Superior temporal gyrus (tissue), 1 donor: ENCODE measurements at regions not wholly inside any gene's neighbourhood (a gene's known extent, or its start where the extent isn't known, plus 50 kb on each side); places are given as distances from the start of the nearest gene placed in this dataset.

Experiments
- DNase-seq: peaks from one replicate; pipeline ENCODE4 v3.0.0-alpha.2; 2016; ENCODE audit errors: extremely low spot score

DNA sequence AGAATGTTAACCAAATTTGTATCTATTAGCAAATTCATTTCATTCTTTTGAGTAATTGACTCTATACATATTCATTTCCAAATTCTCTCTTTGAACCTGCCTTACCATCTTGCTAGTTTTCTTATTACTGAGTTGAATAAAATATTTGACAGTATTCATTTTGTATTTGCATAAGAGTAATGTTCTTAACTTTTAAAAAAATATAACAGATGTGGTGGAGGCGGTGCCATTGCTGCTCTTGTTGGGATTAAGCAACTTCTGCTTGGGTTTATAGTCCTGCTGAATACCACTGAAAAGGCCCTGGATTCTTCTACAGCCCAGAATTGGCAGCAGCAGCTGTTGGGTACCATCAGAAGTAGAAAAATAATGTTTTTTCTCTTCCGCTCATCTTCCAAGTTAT lies 148.9 kb upstream of the PEX5L start:
- peak; percentile 46 for DNase-seq

DNA sequence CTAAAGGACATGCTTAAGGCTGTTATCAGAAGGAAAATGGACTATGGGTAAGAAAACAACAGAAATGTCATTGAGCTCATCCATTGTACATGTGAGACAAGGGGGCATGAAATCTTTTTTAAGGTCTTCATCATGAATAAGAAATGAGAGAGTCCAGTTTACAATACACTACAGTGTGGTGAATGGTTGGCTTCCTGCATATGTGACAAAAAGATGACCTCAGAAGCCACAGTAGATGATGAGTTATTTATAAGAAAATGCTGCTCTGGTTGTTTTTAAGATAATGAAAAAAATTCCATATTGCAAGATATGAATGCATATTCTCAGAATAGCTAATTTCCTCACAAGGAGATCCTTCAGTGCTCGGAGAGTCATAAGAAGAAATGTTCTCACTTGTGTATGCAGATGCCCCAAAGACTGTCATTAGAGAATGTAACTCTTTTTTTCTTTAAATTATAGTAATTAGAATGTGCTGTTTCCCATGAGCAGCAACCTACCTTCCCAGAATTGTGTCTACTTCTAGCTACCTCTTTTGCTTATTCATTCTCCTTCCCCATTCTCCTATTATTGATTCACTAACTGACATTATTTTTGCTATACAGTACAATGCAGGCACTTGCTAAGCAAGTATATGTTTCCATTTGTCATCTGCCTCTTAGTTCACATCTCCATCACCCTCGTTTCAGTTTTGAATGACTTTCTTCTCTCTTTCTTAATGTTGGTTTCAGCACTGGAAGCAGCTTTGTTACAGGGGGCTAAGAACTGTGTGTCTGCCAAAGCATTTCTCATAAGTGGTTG lies 152.0 kb upstream of the PEX5L start:
- DNase-seq, result no peak

DNA sequence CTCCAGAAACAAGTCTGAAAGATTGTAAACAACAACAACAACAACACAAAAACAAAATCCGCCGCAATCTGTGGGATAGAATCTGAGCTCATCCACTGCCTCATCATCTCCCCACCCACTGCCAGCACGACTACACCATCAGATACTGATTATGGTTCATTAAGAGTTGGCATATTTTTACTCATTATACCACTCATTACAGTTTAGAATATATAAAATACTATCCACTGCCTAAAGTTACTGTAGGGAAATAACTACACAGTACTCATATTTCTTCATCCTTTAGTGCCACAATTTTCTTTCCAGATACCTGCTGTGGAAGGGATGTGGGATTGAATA lies 152.5 kb upstream of the PEX5L start:
- no peak for DNase-seq

DNA sequence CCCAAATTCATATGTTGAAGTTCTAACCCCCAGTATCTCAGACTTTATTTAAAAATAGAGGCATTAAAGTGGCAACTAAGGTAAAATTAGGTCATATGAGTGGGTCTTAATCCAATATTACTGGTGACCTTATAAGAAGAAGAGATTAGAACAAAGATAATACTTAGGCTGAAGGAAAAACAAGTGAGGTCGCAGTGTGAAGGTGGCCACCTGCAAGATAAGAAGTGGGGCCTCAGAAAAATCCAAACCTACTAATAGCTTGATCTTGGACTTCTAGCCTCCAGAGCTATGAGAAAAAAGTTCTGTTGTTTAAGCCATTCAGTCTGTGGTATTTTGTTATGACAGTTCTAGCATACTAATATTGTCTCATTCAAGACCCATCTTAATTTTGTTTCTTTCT lies 159.9 kb upstream of the PEX5L start:
- DNase-seq, result no peak

DNA sequence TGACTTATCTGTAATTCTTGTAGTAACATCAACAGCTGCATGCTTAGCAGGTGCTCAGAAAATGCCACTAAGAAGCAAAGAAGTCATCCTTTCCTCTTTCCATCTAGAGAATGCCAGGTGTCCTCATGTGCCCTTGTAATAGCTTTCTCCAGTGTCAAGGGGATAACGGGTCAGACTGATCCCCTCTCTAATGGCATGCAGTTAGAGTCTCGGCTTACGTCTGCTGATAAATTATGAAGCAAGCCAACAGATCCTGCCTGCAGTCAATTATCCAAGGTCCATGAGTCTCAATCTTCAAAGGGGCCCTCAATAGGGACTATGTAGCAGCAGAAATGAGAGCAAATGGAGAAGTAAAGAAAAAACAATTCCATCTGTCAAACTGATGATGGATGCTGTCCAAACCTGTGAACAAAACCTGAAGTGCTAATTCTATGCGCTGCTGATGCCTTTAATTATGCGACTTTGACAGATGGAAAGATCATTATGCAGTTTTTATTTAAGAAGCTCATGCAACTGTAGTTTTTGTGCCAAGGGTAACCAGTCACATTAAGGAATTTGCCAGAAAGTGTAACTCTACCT lies 162.8 kb upstream of the PEX5L start:
- DNase-seq, result no peak

DNA sequence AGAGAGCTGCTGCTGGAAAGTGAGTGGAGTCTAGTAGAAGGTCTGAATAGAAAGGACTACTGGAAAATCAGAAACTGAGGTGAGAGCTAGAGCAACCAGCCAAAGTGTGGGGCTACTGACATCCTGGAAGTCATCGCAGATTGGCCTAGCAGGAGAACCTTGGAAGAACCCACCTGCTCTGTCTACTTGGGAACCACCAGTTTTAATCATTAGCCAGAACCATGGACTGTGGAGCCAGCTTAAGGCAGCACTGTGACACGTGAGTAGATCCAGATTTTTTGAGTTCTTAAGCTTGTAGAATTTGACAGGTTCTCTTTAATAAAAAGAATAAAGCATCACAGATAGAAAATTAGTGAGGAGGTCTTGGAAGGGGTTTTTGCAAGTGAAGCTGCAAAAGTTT lies 179.1 kb upstream of the PEX5L start:
- no peak for DNase-seq

DNA sequence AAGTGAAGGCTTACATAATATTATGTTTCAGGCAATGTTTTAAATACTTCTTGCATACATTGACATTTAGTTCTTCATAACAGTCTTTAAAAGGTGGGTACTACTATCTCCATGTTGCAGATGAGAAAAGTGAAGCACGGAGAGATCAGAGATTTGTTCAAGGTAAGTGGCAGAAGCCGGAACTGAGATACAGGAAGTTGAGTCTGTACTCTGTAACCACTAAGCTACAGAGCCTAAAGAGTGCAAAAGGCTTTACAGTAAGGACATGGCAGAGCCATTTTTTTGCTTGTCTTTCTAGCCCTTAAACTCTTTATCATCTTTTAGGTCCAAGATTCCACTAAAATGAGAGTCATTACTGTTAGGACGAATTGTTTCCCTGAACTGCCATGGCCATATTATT lies 186.5 kb upstream of the PEX5L start:
- DNase-seq, result no peak

DNA sequence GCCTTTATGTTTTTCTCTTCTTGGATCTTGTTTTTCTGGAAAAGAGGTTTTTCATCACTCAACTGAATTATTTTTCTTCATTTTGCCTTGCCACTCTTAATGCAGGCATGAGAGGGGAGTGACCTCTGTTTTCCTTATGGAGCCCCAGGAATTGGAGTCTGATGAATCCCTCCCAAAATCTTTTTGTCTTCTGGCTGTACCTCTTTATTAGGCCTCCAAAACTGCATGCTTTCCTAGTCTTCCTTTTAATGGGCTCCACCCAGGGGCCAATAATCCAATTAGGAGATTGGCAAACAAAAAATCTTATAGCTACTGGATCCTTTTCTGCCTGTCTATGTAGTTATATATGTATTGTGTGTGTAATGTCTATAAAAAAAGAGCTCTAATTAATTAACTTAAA lies 192.4 kb upstream of the PEX5L start:
- no peak for DNase-seq

DNA sequence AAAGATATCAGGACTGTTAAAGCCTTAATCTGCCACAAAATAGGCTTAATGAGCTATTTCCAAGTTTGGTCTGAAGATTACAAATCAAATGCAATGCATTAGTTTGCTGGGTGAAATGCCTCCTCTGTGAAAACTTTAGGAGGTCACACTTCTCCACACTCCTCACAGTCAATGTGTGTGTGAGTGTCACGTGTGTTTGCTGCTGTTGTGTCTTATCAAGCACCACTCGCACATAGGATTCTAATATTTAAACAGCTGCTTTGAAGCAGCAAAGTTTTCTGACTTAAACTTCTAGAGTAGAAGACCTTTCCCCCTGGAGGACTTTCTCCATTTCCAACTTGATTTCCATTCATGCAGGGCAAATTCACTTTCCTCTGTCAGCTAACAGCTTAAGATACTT lies 203.2 kb upstream of the PEX5L start:
- no peak for DNase-seq

DNA sequence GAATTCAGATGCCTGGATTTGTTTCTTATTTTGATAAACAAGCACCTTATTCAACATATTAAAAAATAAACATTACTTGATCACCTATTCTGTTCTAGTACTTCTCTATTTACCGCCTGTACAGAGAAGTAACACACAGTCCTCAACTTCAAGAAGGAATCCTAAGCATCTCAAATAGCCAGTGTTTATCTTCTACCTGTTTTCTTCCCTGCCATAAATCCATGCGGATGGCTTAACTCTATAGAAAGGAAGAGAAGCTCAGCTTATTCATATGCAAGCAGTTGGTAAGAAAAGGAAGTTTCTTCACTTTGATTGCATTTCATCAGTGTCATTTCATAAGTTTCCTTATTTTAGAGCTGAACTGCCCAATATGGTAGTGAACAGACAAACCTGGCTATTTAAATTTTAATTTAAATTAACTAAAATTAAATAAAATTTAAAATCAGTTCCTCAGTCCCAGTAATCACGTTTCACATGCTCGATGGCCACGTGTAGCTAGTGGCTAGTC lies 210.0 kb upstream of the PEX5L start:
- DNase-seq, result no peak

DNA sequence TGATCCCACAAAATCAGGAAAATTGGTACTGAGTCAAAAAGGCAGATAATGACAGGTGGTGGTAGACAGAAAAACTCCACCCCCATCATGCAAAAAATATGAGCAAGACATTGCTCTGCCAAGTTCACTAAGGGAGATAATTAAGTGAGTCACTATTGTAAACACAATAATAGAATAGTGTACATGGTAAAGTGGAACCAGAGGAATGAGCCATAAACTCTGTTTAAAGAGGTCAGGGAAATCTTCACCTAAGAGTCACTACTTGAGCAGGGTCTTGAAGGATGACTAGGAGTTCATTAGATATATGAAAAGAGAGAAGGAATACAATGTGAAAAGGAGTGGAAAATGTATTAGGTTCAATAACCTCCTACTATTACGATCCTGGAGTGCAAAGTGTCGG lies 213.4 kb upstream of the PEX5L start:
- no peak for DNase-seq

DNA sequence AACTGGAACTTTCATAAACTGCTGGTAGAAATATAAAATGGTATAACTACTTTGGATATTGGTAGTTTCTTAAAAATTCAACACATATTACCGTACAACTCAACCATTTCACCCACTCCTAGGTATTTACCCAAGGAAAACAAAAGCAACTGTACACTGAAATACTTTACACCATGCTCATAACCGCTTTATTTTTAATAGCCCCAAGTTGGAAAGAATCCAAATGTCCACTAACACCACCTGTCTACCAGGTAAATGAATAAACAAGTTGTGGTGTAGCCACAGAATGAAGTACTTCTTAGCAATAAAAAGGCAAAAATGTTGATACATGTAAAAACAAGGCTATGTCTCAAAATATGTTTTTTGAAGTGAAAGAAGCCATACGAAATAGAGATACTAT lies 215.9 kb upstream of the PEX5L start:
- no peak for DNase-seq

DNA sequence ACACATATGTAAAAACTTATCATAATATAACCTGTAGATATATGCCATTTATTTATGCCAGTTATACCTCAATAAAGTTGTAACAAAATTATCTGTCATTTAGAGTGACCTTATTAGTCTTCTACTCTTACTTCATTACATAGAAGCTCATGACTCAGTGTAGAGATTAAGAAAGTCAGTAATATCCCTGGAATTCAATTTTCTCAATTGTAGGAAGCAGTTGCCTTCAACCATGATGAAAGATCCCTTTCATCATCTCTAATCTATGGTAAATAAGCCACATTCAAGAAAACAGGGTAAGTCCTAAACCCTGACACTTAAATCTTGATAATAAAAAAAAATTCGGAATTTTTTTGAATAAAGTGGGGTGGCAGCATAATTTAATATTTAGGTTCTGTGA lies 216.5 kb upstream of the PEX5L start:
- no peak for DNase-seq

DNA sequence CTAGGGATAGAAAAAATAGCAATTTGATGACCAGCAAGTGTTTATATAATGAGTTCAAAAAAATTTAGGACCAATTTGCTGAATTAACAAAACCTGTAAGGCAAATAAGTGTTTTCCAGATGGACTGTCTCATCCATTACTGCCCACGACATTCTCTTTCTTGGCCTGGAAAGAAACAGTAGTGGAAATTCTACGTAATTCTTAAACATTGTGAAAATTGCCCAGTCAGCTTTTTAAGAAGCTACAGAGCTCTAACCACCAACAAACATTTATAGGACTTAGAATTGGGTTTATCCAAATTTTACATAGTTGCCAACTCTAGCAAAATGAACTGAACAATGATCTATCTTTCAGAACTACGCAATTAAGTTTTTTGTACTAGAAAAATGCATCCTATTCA lies 227.7 kb upstream of the PEX5L start:
- DNase-seq, result no peak

DNA sequence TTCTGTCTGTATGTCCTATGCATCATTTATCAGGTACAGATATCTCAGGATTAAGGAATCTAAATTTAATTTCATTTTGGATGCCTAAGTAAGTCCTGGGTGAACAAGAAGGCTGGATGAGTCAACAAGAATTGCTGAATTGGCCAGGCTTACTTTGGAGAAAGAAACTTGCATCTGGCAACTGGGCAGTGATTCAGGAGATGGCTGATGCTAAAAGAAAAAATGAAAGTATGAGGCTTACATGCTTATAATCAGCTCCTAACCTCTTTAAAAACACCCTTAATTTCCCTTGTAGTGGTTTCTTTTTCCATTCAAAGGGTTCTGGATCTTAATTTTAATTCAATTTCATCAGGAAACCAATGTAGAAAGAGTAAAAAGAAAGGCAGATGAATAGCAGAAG lies 228.8 kb upstream of the PEX5L start:
- DNase-seq, result peak; percentile 61

DNA sequence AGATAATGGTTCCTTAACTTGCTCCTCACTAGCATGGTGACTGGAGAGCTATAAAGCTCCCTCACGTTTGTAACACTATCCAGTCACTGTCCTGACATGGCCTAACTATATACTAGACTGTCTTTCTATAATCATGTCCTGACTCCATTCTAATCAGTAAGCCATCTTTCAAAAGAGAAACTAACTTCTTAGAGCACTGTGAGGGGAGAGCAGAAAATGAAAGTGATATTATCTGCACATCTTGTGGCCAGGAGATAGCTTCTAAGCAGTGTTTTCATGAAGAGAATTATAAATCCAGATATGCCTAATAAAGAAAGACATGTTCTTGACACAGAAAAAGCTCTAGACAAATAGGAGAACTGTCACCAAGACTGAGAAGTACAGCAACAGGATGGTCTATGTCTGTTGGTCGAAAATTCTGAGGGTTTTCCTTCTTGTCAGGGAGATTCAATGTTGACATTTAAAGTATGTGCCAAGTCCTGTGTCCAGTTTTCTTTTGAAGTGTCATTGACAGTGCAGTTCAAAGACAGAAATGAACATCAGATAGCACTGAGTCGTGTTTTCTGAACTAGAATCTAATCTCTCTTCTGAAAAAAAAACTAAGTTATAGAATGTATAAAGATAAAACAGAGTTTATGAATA lies 230.6 kb upstream of the PEX5L start:
- no peak for DNase-seq

DNA sequence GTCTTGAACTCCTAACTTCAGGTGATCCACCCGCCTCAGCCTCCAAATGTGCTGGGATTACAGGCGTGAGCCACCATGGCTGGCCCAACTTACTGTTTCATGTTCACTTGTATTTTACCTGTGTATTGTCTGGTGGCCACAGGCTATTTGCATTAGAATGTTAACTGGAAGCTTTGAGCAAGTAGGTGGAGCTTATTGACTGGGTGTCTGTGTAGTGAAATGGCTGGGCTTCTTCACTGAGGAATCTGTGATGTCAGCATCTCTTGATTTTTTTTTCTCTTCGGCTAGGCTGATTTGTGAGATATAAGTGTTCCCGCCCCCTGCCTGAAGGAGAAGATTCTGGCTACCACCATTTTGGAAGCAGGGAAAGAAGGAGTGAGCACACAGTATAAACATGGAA lies 237.8 kb upstream of the PEX5L start:
- no peak for DNase-seq

DNA sequence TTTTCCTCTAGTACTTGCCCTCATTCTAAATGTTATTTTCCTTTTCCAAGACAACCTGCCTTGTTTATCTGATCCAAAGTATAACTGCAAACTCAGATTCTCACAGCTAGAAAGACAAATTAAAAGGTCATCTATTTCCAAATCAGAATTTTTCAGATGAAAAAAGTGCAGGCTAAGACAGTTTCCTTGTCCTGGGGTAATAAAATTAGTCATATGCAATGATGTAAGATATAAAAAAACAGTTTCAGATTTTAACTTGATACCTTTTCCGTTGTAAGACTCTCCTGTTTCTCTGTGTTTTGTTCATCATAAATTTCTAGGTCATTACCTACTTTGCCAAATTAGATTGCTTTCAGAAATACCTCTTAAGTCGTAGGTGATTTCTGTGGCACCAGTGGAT lies 238.4 kb upstream of the PEX5L start:
- DNase-seq, result no peak

DNA sequence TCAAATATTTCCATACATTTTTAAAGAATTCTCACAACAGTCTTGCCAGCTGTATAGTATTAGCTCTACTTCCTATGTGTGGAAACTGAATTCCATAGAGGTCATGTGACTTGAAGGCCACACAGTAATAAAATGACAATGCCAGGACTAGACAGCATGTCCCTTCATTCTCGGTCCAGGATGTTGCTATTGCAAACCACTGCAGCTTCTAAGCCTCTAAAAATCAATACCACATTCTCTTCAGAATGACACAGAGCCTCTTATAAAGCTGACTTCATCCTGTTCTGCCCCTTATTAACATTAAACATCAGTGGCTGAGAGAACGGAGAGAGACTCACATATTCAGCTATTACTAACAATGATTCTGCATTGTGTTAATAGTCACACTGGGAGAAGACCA lies 240.3 kb upstream of the PEX5L start:
- no peak for DNase-seq

DNA sequence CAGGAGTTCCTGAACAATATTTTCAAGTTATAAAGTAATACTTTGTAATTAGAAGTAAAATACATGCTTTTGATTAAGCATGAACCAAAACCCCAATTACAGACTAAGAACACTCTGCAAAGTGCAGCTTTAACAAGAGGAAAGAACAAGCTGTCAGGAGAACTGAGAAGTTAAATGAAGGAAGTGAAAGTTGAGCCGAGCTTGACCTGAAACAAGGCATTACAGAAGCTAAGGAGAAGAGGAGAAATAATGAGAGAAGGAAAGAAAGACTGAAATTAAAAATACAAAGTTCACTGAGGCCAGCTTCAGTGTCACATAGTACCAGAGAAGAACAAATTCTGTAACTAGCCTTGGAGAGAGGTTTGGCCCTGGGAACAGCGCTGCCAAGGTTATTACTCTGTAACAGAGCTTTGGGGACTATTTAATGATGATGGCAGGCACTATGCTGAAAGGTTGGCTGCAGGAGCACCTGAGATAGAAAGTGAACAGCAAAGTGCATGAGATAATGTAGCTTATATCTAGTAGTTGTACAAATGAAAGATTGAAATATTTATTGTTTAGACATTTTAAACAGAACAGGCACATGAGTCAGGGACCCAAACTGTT lies 241.9 kb upstream of the PEX5L start:
- DNase-seq, result no peak

DNA sequence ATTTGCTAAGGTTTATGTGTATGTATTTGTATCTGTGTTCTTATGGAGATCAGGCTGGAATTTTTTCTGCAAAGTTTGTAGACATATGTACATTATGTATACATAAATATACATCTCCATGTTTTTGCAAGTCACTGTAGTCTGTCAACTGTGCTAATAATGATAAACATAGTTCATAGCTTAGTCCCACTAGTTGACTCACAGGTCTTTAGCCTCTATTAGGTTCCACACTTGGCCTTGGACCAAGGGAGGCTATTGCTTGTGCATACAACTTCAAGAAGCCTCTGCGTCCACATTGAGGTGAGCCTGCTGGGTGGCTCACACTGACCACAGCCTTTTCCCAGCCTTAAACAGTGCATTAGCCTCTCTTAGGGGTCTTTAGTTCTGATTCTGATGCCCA lies 243.8 kb upstream of the PEX5L start:
- no peak for DNase-seq

DNA sequence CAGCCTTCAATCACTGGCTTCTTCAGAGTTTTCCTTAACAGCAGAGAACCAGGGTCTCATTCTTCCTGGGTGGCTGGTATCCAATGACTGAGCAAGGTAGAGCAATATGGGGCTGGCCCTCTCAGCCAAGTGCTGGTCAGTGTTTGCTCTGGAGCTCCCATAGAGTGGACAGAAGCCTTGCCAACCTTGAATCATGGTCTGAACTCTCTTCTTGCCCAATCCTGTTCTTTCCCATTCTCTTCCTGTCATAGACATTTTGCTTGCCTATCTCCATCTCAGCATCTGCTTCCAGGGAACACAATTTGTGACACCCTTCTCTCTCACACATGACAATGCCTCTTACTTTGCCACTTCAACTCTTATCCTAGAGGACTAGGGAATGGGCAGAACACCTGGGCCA lies 245.6 kb upstream of the PEX5L start:
- no peak for DNase-seq

DNA sequence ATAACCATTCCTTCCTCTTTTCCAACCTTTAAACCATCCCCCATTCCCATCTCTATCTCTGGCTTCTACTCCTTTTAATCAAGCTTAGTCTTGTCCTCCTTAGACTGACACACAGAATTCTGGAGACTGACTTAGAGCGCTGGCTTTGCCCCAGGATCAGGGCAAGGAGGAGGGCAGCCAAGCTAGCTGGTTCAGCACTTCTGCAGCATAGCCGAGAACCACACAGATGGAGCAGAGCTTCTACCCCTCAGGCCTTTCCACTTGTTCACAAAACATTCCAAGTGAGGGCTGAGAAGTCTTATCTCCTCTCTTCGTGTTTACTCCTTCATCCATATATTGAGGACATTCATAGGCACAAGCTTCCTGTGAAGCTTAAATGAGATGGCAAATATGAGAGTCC lies 246.5 kb upstream of the PEX5L start:
- no peak for DNase-seq
